Peyer's patch (tissue), 4 donors: ENCODE measurements at regions not wholly inside any gene's neighbourhood (a gene's known extent, or its start where the extent isn't known, plus 50 kb on each side); places are given as distances from the start of the nearest gene placed in this dataset.

Experiments
- DNase-seq, 3 donors: peaks; one replicate each; pipeline ENCODE4 v3.0.0-alpha.2; 2017 to 2019
- H3K27ac ChIP-seq, 4 donors: fragments of 200-600 bp; sonication (generic); one replicate each; pipeline ENCODE4 v1.5.1; 2016 to 2019
- H3K27me3 ChIP-seq, 2 donors: fragments of 200-600 bp; sonication (generic); one replicate each; pipeline ENCODE4 v1.5.1; 2019
- H3K36me3 ChIP-seq, 3 donors: fragments of 200-600 bp; sonication (generic); one replicate each; pipeline ENCODE4 v1.5.1; 2016 to 2019
- H3K4me1 ChIP-seq, 4 donors: fragments of 200-600 bp; sonication (generic); one replicate each; pipeline ENCODE4 v1.5.1; 2016 to 2019
- H3K4me3 ChIP-seq, 4 donors: fragments of 200-600 bp; sonication (generic); 1 replicate in 3 of 4; 2 replicates in 1 of 4; pipeline ENCODE4 v1.5.1; 2016 to 2019; ENCODE audit warnings: mild to moderate bottlenecking in 1 of 4
- H3K9me3 ChIP-seq, 4 donors: fragments of 200-600 bp; sonication (generic); one replicate each; pipeline ENCODE4 v1.5.1; 2016 to 2019; ENCODE audit warnings: mild to moderate bottlenecking in 1 of 4
- POLR2A ChIP-seq, 2 donors: fragments of 450-650 bp; IDR thresholded peaks; one replicate each; pipeline ENCODE4 v1.5.1; 2017; ENCODE audit warnings: antibody characterized with exemption in 2 of 2, mild to moderate bottlenecking in 2 of 2, moderate library complexity in 2 of 2
- TF ChIP-seq, protein P1 (sequence below), 6 experiments: fragments of 450-650 bp in 4 of 6; fragments of 200-600 bp in 2 of 6; sonication (generic) in 1 of 6; IDR thresholded peaks; one replicate each; pipeline ENCODE4 v1.5.1; 2017 to 2019; ENCODE audit warnings: antibody characterized with exemption in 6 of 6, mild to moderate bottlenecking in 3 of 6, moderate library complexity in 1 of 6

DNA sequence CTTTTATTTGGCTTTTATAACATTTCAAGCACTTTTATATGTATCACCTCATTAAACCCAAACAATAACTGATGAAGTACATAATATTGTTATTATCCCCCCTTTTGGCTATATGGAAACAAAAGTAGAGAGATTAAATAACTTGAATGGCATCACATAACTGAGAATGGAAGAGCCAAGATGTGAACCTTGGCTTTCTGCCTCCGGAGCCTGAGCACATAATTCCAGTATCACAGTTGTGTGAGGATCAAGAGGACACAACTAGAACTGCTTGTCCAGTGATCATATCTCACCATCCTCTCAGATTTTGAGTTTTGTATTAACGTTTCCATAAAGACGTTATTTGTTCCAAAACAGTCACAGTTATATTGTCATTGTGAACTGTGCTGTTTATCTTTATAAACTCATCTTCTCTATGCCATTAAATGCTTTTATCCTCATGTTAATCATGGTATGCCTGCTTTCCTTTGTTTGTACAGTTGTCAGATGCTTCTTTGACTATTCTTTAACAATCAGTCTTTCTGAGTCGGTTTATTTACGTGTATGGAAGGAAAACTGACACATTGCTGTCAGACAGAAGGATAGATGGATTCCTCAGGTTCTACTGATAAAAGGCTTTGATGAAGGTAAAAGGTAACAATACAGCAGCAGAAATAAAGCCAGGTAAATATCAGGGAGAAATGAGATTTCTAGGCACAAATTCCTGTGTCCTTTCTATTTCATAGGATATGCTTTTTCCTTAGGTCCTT lies 92.0 kb upstream of the FAM13C start:
- TF ChIP-seq, protein P1, sequence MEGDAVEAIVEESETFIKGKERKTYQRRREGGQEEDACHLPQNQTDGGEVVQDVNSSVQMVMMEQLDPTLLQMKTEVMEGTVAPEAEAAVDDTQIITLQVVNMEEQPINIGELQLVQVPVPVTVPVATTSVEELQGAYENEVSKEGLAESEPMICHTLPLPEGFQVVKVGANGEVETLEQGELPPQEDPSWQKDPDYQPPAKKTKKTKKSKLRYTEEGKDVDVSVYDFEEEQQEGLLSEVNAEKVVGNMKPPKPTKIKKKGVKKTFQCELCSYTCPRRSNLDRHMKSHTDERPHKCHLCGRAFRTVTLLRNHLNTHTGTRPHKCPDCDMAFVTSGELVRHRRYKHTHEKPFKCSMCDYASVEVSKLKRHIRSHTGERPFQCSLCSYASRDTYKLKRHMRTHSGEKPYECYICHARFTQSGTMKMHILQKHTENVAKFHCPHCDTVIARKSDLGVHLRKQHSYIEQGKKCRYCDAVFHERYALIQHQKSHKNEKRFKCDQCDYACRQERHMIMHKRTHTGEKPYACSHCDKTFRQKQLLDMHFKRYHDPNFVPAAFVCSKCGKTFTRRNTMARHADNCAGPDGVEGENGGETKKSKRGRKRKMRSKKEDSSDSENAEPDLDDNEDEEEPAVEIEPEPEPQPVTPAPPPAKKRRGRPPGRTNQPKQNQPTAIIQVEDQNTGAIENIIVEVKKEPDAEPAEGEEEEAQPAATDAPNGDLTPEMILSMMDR (IDR thresholded peaks at IDR 0.05): no peak
- no peak for TF ChIP-seq POLR2A (IDR thresholded peaks at IDR 0.05)

DNA sequence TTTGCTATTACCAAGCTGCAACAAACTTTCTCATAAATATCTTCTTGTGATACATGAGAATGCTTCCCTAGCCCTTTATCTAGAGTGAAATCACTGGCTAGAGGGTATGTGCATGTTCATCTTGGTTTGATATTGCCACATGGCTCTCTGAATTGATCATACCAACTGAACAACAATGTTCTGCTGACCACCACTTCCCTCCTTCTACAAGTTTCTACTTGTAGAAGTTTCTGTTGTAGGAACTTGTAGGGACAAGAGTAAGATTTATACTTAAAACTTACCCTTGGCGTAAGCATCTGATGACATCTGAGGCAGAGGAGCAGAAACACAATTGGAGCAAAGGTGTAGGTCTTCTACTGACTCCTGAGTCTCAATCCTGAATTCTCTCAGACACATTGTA lies 86.3 kb upstream of the FAM13C start:
- Histone ChIP-seq H3K27ac (no peak overlapping the region), H3K27me3 (no peaks in the 10 kb centered on the region), H3K4me3 (no peak overlapping the region), H3K4me1 (no peaks in the 10 kb centered on the region), H3K9me3 (no peaks in the 10 kb centered on the region), H3K36me3 (no peaks in the 10 kb centered on the region)
- no peak for DNase-seq
- TF ChIP-seq, protein P1 (IDR thresholded peaks at IDR 0.05): no peak
- no peak for TF ChIP-seq POLR2A (IDR thresholded peaks at IDR 0.05)

More for the DNA sequence above, 92.0 kb upstream of the FAM13C start:
- Histone ChIP-seq H3K36me3 (no peaks in the 10 kb centered on the region), H3K9me3 (no peaks in the 10 kb centered on the region), H3K27me3 (no peaks in the 10 kb centered on the region), H3K4me3 (no peak overlapping the region), H3K4me1 (no peaks in the 10 kb centered on the region), H3K27ac (no peak overlapping the region)
- DNase-seq: no peak

DNA sequence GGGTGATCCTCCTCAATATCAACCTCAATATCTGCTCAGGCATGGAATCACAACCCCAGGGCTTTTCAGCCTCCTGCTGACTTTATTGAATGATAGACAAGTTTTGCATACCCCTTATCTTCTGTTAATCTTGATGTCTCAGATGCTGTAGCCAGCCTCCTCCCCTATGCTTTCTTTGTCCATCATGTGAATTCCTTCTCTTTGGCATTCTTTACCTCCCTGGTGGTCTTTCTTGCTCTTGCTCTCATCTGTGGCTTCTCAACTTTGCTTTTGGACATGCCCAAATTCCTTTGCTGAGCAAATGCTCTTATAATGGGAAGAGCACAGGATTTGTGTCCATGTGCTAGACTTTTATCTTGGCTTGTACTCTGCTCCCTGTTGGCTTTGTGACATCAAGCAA lies 73.4 kb upstream of the FAM13C start:
- DNase-seq: no peak
- no peak overlapping the region for H3K4me3 ChIP-seq

DNA sequence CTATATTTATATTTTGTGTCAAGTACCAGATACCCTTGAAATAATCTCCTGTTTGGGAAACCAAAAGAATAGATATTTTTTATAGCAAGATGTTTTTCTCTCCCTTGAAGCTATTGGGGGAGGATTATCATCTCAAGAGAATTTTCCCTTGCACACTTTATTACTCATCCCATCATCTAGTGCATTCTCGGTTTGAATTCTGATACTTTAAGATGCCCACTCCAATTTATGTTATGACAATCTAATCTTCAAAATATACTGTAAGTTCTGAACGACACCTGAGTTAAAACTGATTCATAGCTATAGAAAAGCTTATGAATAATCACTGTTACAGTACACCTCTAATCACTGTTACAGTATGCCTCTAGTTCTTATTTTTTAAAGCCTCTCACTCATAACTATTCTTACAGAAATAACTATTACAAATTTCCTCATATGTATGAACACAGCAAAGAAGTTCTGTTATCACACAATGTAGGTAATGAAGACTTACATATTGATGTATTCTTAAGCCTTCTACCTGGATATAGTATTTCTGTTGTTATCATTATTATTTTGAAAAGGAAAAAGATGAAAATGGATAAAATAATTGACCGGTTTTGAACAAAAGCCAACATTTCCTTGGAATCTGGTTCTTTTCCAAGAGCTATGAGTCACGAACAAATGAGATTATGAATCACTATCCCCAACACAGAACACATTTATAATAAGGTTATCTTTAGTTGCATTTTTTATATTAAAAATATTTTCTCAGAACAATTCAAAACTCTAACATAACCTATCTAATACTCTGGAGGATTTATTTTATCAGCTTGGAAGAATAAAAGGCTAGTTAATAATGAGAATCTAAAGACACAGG lies 72.3 kb upstream of the FAM13C start:
- no peaks in the 10 kb centered on the region for H3K9me3 ChIP-seq
- no peak for DNase-seq
- no peak overlapping the region for H3K4me3 ChIP-seq
- no peaks in the 10 kb centered on the region for H3K4me1 ChIP-seq
- TF ChIP-seq, protein P1 (IDR thresholded peaks at IDR 0.05): no peak
- H3K27ac ChIP-seq: no peak overlapping the region
- H3K27me3 ChIP-seq: no peaks in the 10 kb centered on the region
- no peaks in the 10 kb centered on the region for H3K36me3 ChIP-seq

More for the DNA sequence above, 73.4 kb upstream of the FAM13C start:
- Histone ChIP-seq H3K27me3 (no peaks in the 10 kb centered on the region), H3K36me3 (no peaks in the 10 kb centered on the region), H3K9me3 (no peaks in the 10 kb centered on the region), H3K27ac (no peak overlapping the region), H3K4me1 (no peaks in the 10 kb centered on the region)
- TF ChIP-seq POLR2A (IDR thresholded peaks at IDR 0.05): no peak
- TF ChIP-seq, protein P1 (IDR thresholded peaks at IDR 0.05): no peak

DNA sequence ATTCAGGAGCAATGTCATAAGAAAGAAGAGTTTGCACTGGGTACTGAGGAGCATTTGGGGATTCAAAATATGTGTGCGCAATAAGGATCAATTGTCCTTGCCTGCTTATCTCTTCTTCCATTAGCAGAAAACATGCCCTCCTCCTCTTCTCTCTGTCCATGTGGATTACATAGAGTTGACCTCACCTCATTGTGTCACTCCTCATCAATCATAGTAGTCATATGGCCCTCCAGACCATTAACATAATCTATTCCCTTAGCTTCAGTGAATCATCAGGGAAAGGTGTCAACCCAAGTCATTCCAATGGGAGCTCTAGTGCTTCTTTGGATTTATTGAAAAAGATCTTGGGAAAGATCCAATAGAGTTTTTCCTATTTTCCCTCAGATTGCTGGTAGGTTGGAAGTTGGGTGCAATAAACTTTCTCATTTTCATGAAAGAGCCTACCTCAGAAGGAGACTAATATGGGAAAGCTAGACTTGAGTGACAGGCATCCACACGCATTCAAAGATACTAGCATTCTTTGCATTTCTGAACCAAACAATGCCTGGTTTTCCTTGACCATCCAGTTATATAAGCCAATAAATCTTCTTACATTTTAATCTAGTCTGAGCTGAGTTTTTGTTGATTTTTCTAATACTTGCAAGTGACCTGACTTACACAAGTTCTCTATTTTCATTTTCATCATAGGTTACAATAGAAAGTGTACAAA lies 71.5 kb upstream of the FAM13C start:
- H3K27ac ChIP-seq: no peak overlapping the region
- no peaks in the 10 kb centered on the region for H3K9me3 ChIP-seq
- H3K4me3 ChIP-seq: no peak overlapping the region
- no peak for TF ChIP-seq POLR2A (IDR thresholded peaks at IDR 0.05)
- TF ChIP-seq, protein P1 (IDR thresholded peaks at IDR 0.05): no peak
- no peak for DNase-seq
- no peaks in the 10 kb centered on the region for H3K36me3 ChIP-seq
- H3K27me3 ChIP-seq: no peaks in the 10 kb centered on the region
- no peaks in the 10 kb centered on the region for H3K4me1 ChIP-seq
